ENCODE measurements at regions not wholly inside any gene's neighbourhood (a gene's known extent, or its start where the extent isn't known, plus 50 kb on each side); places are given as distances from the start of the nearest gene placed in this dataset.
A peak's percentile ranks its signal among the peaks of the same experiment; 100 is the strongest.
"Not testable (repeated sequence)": the region's sequence is repeated elsewhere in the genome, so short reads cannot be mapped to it uniquely, and the experiment has no call there.

DNA sequence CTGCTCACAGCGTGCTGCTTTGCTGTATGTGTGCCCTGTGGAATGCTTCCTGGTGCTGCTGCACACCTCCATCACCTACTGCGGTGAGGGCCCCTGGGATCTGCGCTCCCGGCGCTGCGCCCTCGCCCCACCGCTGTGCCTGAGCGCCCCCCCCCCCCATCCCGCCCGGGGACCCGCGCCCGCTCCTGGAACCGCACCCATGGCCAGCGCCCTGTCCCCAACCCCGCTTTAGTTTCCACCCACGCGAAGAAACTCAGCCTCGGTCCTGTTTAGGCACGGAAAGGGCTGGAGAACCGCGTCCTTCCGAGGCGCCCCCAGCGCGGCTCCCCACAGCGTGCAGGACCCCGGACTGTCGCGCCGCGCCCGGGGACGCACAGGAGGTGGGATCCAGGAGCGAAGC is 265.5 kb downstream of the POTEB3 start:
- DNase-seq (ENCODE audit: low read depth) = not testable (repeated sequence)

DNA sequence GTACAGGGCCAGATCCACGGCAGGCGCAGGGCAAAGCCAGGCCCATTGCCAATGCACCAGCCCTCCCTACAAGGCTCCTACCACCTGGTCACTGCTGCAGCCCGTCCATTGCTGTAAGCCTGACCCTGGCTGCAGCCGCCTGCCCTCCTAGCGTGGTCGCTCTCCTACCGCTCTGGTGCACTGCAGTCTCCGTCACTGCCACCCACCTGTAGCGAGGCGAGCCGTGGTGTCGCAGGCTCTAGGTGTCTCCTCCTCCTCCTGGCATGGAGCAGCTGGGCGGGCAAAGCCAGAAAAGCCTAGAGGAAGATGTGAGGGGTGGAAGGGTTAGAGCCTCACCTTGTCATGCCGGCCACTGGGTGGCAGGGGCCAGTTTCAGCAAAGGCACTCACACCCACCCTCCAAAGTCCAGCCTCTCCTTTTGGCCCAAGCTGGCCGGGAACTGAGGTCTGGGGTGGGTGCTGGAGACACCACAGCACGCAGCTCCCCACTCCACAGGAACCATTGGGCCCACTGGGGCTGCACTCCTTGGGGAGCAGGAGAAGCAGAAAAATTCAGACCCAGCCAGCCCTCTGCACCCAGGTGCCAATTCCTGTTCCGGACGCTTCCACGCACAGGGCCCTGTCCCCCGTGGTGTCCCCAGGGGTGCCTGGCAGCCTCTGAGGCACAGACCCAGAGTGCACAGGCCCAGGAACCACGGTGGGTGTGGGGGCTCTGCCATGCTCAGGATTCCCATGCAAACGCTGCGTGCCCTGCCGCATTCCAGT is 285.3 kb upstream of the POTEB2 start:
- DNase-seq (ENCODE audit: low read depth) = not testable (repeated sequence)

DNA sequence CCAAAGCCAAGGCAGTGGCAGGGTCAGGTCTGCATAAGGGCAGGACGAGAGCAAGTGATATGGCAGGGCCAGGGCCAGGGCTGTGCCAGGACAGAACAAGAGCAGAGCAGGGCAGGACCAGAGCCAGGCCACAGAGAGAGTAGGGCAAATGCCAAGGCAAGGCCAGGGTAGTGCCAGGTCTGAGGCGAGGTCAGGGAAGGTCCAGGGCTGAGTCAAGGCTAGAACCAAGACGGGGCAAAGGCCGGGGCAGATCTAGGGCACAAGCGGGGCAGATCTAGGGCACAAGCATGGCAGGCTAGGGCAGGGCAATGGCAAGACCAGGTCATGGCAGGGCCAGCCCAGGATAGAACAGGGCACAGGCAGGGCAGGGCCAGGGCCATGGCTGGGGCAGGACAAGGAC is 282.0 kb upstream of the POTEB2 start:
- not testable (repeated sequence) for DNase-seq (ENCODE audit: low read depth)

DNA sequence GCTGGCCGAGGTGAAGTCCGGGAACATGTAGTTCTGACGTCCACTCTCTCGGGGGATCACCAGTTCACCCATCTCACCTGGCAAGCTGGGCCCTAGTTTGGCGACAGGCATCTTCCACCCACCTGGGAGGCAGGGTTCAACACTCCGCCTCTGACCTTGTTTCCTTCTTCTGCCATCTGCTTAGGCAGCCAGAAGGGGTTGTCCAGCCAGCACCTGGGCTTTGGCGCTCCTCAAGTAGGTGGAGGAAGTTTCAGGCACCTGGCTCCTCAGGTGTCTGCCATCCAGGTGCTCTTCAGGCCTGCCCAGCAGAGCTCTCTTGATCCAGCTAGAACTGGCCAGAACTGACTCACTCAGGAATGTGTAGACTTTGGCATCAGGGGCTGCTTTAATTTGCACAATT is 267.8 kb upstream of the POTEB2 start:
- not testable (repeated sequence) for DNase-seq (ENCODE audit: low read depth)

DNA sequence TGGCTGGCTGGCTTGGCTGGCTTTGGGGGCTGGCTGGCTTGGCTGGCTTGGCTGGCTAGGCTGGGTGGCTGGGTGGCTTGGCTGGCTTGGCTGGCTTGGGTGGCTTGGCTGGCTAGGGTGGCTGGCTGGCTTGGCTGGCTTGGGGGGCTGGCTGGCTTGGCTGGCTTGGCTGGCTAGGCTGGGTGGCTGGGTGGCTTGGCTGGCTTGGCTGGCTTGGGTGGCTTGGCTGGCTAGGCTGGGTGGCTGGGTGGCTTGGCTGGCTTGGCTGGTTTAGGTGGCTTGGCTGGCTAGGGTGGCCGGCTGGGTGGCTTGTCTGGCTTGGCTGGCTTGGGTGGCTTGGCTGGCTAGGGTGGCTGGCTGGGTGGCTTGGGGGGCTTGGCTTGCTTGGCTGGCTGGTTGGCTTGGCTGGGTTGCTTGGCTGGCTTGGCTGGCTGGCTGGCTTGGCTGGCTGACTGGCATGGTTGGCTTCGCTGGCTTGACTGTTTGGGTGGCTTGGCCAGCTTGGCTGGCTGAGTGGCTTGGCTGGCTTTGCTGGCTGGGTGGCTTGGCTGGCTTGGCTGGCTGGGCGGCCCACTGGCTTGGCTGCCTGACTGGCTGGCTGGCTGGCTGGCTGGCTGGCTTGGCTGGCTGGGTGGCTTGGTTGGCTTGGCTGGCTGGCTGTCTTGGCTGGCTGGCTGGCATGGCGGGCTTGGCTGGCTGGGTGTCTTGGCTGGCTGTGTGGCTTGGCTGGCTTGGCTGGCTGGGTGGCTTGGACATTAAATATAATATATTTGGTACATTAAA is 246.3 kb upstream of the POTEB2 start:
- not testable (repeated sequence) for DNase-seq (ENCODE audit: low read depth)

DNA sequence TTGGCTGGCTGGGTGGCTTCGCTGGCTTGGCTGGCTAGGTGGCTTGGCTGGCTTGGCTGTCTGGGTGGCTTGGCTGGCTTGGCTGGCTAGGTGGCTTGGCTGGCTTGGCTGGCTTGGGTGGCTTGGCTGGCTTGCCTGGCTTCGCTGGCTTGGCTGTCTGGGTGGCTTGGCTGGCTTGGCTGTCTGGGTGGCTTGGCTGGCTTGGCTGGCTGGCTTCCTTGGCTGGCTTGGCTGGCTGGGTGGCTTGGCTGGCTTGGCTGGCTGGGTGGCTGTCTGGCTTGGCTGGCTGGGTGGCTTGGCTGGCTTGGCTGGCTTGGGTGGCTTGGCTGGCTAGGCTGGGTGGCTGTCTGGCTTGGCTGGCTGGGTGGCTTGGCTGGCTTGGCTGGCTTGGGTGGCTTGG is 245.7 kb upstream of the POTEB2 start:
- DNase-seq (ENCODE audit: low read depth) = peak; percentile 0

DNA sequence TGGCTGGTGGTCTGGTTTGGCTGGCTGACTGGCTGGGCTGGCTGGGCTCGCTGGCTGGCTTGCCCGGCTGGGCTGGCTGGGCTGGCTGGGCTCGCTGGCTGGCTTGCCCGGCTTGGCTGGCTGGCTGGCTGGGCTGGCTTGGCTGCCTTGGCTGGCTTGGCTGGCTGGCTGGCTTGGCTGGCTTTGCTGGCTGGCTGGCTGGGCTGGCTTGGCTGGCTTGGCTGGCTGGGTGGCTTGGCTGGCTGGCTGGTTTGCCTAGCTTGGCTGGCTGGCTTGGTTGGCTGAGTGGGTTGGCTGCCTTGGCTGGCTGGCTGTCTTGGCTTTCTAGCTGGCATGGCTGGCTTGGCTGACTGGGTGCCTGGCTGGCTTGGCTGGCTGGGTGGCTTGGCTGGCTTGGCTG is 245.1 kb upstream of the POTEB2 start:
- not testable (repeated sequence) for DNase-seq (ENCODE audit: low read depth)

DNA sequence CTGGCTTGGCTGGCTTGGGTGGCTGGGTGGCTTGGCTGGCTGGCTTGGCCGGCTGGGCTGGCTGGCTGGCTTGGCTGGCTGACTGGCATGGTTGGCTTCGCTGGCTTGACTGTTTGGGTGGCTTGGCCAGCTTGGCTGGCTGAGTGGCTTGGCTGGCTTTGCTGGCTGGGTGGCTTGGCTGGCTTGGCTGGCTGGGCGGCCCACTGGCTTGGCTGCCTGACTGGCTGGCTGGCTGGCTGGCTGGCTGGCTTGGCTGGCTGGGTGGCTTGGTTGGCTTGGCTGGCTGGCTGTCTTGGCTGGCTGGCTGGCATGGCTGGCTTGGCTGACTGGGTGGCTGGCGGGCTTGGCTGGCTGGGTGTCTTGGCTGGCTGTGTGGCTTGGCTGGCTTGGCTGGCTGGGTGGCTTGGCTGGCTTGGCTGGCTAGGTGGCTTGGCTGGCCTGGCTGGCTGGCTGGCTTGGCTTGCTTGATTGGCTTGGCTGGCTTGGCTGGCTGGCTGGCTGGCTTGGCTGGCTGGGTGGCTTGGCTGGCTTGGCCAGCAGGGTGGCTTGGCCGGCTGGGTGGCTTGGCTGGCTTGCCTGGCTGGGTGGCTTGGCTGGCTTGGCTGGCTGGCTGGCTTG is 244.2 kb upstream of the POTEB2 start:
- not testable (repeated sequence) for DNase-seq (ENCODE audit: low read depth)

DNA sequence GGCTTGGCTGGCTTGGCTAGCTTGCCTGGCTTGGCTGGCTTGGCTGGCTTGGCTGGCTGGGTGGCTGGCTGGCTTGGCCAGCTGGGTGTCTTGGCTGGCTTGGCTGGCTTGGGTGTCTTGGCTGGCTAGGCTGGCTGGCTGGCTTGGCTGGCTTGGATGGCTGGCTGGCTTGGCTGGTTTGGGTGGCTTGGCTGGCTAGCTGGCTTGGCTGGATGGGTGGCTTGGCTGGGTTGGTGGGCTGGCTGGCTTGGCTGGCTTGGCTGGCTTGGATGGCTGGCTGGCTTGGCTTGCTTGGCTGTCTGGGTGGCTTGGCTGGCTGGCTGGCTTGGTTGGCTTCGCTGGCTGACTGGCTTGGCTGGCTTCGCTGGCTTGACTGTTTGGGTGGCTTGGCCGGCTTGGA is 242.3 kb upstream of the POTEB2 start:
- DNase-seq (ENCODE audit: low read depth) = not testable (repeated sequence)

DNA sequence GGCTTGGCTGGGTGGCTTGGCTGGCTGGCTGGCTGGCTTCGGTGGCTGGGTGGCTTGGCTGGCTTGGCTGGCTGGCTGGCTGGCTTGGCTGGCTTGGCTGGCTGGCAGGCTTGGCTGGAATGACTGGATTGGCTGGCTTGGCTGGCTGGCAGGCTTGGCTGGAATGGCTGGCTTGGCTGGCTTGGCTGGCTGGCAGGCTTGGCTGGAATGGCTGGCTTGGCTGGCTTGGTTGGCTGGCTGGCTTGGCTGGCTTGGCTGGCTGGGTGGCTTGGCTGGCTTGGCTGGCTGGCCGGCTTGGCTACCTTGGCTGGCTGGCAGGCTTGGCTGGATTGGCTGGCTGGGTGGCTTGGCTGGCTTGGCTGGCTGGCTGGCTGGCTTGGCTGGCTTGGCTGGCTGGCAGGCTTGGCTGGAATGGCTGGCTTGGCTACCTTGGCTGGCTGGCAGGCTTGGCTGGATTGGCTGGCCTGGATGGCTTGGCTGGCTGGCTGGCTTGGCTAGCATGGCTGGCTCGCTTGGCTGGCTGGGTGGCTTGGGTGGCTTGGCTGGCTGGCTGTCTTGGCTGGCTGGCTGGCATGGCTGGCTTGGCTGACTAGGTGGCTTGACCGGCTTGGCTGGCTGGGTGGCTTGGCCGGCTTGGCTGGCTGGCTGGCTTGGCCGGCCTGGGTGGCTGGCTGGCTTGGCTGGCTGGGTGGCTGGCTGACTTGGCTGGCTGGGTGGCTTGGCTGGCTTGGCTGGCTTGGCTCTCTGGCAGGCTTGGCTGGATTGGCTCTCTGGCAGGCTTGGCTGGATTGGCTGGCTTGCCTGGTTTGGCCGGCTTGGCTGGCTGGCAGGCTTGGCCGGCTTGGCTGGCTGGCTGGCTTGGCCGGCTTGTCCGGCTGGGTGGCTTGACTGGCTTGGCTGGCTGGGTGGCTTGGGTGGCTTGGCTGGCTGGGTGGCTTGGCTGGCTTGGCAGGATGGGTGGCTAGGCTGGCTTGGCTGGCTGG is 241.6 kb upstream of the POTEB2 start:
- not testable (repeated sequence) for DNase-seq (ENCODE audit: low read depth)

DNA sequence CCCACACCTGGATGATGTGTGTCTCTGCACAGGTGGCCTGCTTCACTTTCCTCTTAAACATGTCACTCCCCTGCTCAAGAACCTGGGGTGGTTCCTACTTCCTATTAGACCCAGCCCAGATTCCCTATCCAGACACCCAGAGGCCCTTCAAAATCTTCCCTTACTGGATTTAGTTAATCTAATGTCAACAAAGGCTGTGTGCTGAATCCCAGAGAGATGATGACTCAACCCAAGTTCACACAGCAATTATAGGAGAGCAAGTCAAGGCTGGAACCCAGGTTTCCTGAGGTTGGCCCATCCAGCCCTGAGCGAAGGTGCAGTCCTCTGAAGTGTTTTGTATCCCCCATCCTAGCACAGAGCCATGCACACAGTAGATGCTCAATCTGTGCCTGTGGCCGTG is 230.5 kb upstream of the POTEB2 start:
- DNase-seq (ENCODE audit: low read depth) = not testable (repeated sequence)

DNA sequence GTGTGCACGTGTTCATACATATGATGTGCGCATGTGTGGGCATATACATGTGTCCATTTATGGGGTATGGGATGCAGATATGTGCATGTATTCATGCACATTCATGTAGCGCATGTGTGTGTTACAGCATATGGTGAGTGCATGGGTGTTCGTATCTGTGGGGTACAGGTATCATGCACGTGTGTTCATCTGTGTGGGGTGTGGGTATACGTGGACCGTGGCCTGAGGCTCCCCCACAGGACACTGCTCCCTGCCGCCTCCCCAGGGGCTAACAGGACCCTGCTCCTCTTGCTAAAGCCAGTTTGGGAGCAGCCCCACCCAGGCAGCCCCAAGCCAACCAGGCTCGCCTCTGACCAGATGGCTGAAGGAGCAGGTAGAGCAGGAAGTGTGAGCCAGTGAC is 213.4 kb upstream of the POTEB2 start:
- not testable (repeated sequence) for DNase-seq (ENCODE audit: low read depth)

DNA sequence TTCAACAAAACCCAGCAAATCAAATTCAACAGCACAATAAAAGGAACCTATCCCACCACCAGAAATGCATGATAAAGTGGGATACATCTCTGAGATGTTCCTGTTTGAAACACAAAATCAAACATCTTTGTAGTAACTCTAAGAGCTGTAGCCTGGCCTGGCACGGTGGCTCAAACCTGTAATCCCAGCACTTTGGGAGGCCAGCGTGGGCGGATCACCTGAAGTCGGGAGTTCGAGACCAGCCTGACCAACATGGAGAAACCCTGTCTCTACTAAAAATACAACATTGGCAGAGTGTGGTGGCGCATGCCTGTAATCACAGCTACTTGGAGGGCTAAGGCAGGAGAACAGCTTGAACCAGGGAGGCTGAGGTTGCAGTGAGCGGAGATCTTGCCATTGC is 202.8 kb upstream of the POTEB2 start:
- not testable (repeated sequence) for DNase-seq (ENCODE audit: low read depth)

DNA sequence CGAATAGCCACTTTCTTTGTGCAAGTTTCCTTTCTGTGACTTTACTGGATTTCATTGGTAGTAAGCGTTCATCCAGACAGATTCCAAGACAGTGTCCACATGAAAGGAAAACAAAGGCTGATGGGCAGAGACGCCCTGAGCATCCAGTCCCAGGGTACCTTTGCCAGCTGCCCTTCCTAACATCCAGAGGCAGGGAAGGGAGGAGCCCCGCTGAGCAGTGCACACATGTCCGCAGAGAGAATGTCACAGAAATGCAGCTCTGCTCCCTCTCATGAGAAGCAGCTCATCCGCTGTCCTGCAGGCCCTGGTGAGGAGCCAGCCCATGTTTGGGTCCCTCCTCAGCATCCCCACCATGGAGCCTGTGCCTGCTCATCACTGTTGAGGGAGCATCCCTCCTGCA is 197.4 kb upstream of the POTEB2 start:
- not testable (repeated sequence) for DNase-seq (ENCODE audit: low read depth)

DNA sequence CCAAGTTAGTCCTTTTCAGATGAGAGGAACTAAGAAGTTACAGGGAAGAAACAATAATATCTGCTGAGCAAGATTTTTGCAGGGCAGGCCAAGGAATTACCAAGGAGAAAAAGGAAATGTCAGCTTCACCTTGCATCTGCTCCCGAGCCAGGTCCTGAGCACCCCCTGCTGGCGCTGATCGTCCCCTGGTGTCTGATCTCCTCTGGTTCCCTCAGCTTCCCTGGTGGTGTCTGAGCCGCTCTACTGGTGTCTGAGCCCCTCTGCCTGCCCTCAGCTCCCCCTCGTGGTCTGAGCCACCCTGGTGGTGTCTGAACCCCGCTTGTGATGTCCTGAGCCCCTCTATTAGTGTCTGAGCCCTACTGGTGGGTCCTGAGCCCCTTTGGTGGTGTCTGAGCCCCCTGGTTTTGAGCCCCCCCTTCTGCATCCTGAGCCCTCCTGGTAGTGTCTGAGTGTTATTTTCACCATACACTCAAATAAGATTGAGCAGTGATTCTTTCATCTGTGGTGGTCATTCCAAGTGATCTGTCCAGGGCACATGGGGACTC is 196.6 kb upstream of the POTEB2 start:
- not testable (repeated sequence) for DNase-seq (ENCODE audit: low read depth)

DNA sequence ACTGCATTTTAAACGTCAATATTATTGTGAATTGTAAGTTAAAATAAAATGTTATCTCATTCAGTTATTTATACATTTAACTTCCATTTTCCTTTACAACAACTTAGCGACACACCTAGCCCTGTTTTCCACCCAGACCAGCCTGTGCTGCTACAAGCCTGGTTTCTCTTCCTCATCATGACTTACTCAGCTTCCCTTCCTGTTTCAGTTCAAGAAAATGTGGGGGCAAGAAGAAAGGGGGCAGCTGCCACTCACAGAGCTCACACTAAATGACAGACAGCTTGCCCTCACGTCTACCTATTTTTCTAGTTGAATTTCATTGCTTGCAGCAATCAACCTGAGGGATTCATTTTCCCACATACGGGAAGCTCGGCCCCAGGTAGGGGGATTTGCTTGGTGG is 185.8 kb upstream of the POTEB2 start:
- DNase-seq (ENCODE audit: low read depth) = not testable (repeated sequence)

DNA sequence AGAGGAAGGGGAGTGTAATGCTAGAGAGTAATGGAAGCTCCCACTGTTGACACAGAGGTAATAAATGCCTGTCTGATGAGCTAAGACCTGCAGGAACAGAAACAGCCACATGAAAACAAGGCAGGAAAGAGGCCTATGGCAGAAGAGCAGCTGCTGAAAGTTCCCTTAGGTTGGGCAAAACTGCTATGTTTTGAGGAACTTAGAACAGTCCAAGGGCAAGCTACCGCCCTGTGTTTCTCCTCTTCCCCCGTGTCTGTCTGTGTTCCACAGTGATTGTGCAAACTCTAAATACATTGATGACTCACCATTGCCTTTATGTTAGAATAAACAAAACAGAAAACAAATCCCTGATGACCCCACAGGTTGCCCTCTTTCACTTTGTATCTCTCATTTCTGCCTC is 165.6 kb upstream of the POTEB2 start:
- not testable (repeated sequence) for DNase-seq (ENCODE audit: low read depth)

DNA sequence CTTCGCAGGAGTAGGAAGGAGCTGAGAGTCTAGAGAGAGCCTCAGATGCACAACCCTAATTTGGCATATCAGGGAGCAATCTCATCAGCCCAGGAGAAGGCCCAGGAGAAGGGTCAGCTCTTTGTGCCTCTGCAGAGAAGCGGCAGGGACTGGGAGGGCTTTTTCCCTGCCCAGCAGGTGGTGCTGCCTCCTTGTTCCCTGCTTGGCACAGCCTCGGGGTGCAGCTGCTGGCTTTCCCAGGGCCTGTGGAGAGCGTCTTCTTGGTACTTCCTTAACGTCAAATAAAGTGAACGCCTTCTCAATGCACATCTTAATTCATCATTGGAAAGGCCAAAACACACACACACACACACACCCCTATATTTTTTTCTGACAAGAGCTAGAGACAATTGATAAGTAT is 162.9 kb upstream of the POTEB2 start:
- DNase-seq (ENCODE audit: low read depth) = not testable (repeated sequence)

DNA sequence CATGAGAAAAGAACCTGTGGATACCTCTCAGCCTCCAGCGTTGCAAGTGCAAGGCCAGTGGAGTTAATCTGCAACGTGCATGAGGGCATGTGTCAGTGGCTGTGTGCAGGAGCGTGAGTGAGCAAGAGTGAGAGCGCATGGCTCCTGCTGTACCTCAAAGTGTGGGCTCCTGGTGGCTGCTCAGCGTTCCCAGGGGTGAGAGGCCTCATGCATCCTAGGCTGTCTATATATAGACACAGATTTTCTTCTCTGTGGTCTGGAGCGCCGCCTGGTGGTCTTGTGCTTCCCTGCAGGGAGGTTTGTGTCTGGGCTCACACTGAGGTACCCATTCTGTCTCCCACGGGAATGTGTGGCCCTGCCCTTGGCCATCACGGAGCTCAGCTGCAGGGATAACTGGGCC is 161.8 kb upstream of the POTEB2 start:
- not testable (repeated sequence) for DNase-seq (ENCODE audit: low read depth)

DNA sequence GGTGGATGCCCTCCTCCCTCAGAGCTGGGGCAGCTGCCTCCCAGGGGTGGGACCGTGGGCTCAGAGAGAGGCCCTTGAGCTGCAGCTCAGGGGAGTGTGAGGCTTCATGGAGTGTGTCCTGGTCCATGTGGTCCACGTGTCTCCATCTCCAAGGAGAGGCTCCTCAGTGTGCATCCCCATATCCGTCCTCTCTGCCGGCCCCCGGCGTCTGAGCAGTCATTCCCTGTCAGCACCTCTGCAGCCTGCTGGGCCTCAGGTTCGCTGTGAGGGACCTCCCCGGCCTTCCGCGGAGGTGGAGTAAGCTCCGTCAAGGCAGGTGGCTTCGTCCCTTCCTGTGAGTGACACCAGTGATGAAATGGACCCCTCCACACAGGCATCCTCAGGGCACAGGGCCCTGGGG is 160.7 kb upstream of the POTEB2 start:
- not testable (repeated sequence) for DNase-seq (ENCODE audit: low read depth)
